IMR-90 (cell line): ENCODE measurements at regions not wholly inside any gene's neighbourhood (a gene's known extent, or its start where the extent isn't known, plus 50 kb on each side); places are given as distances from the start of the nearest gene placed in this dataset.

Experiments
- ATAC-seq: fragments of 200-7000 bp; cut with Tn5 transposase; 2 replicates; pipeline ENCODE4 v1.9.1; 2020; ENCODE audit warnings: low read depth, mild to moderate bottlenecking, moderate library complexity
- BruUV-seq: library from RNA; stranded (reverse); fragments of 400-500 nt; replicated peaks from 2 replicates; lab custom pipeline; 2021; lab: Mats Ljungman, UMichigan
- CTCF ChIA-PET: fragments of 300-600 bp; formaldehyde crosslinking; extraction: SDS; loops from one replicate; lab custom pipeline; 2021; ENCODE audit warnings: antibody characterized with exemption; lab: Yijun Ruan, JAX
- POLR2A ChIA-PET: fragments of 300-600 bp; sonication (Branson Sonifier 250); formaldehyde crosslinking; loops from one replicate; lab custom pipeline; 2022; ENCODE audit warnings: antibody characterized with exemption; ENCODE audit not compliant: unreplicated experiment; lab: Charles Lee
- DNase-seq: peaks from one replicate; pipeline ENCODE4 v3.0.0; 2013
- H2AFZ ChIP-seq: replicated peaks from 2 replicates; pipeline ENCODE3; 2013; ENCODE audit warnings: low read length, mild to moderate bottlenecking; ENCODE audit not compliant: poor library complexity
- H2AK5ac ChIP-seq: 2 replicates; pipeline ENCODE4 v1.6.1; 2013; ENCODE audit warnings: low read depth, low read length, inconsistent platforms
- H2AK9ac ChIP-seq: replicated peaks from 2 replicates; pipeline ENCODE3; 2013; ENCODE audit warnings: mild to moderate bottlenecking, low read depth, low read length, moderate library complexity; ENCODE audit not compliant: poor library complexity
- H2BK120ac ChIP-seq: 2 replicates; pipeline ENCODE4 v1.6.1; 2013; ENCODE audit warnings: low read depth, low read length, inconsistent platforms
- H2BK15ac ChIP-seq: 3 replicates; pipeline ENCODE4 v1.6.1; 2013; ENCODE audit warnings: low read depth, low read length, inconsistent platforms
- H2BK20ac ChIP-seq: 2 replicates; pipeline ENCODE4 v1.6.1; 2013; ENCODE audit warnings: low read depth, mild to moderate bottlenecking, inconsistent platforms, low read length, moderate library complexity
- H2BK5ac ChIP-seq: 2 replicates; pipeline ENCODE4 v1.6.1; 2013; ENCODE audit warnings: mild to moderate bottlenecking, low read depth, low read length, inconsistent platforms; ENCODE audit not compliant: poor library complexity, severe bottlenecking
- H3K14ac ChIP-seq: replicated peaks from 2 replicates; pipeline ENCODE4 v1.6.1; 2013; ENCODE audit warnings: low read depth, low read length, inconsistent platforms
- H3K18ac ChIP-seq: 2 replicates; pipeline ENCODE4 v1.6.1; 2013; ENCODE audit warnings: low read depth, low read length, control low read depth
- H3K23ac ChIP-seq: 2 replicates; pipeline ENCODE4 v1.6.1; 2013; ENCODE audit warnings: low read depth, low read length, inconsistent platforms
- H3K27ac ChIP-seq: 2 replicates; pipeline ENCODE4 v1.5.1; 2013; ENCODE audit warnings: mild to moderate bottlenecking, control low read depth, low read length; ENCODE audit not compliant: insufficient read depth
- H3K27me3 ChIP-seq: 2 replicates; pipeline ENCODE4 v1.6.1; 2013; ENCODE audit warnings: low read length; ENCODE audit not compliant: control insufficient read depth, insufficient read depth
- H3K36me3 ChIP-seq: 2 replicates; pipeline ENCODE4 v1.6.1; 2013; ENCODE audit warnings: low read length, mixed read lengths; ENCODE audit not compliant: control insufficient read depth, insufficient read depth
- H3K4ac ChIP-seq: 2 replicates; pipeline ENCODE4 v1.6.1; 2013; ENCODE audit warnings: low read depth, low read length, inconsistent platforms
- H3K4me1 ChIP-seq: 2 replicates; pipeline ENCODE4 v1.6.1; 2013; ENCODE audit warnings: low read length, mixed read lengths; ENCODE audit not compliant: control insufficient read depth, insufficient read depth
- H3K4me2 ChIP-seq: 2 replicates; pipeline ENCODE4 v1.6.1; 2013; ENCODE audit warnings: low read depth, mild to moderate bottlenecking, control low read depth, low read length, moderate library complexity
- H3K4me3 ChIP-seq: 2 replicates; pipeline ENCODE4 v1.5.1; 2013; ENCODE audit warnings: low read depth, mild to moderate bottlenecking, control low read depth, low read length, moderate library complexity; ENCODE audit not compliant: insufficient read depth
- H3K56ac ChIP-seq: 2 replicates; pipeline ENCODE4 v1.6.1; 2013; ENCODE audit warnings: low read length, inconsistent platforms; ENCODE audit not compliant: insufficient read depth; ENCODE audit errors: extremely low read depth
- H3K79me1 ChIP-seq, 2 experiments: 2 replicates each; pipeline ENCODE4 v1.6.1; 2013; ENCODE audit warnings: low read length in 2 of 2, inconsistent platforms in 1 of 2, low read depth in 1 of 2
- H3K9ac ChIP-seq: 2 replicates; pipeline ENCODE4 v1.6.1; 2013; ENCODE audit warnings: low read depth, low read length, control low read depth
- H3K9me1 ChIP-seq: 2 replicates; pipeline ENCODE4 v1.6.1; 2013; ENCODE audit warnings: low read length, inconsistent platforms; ENCODE audit not compliant: insufficient read depth
- H3K9me3 ChIP-seq: 2 replicates; pipeline ENCODE4 v1.6.1; 2013; ENCODE audit warnings: low read length; ENCODE audit not compliant: control insufficient read depth, insufficient read depth
- H4K20me1 ChIP-seq: 2 replicates; pipeline ENCODE4 v1.6.1; 2013; ENCODE audit warnings: low read length, inconsistent platforms; ENCODE audit not compliant: insufficient read depth
- H4K5ac ChIP-seq: 2 replicates; pipeline ENCODE4 v1.6.1; 2013; ENCODE audit warnings: mild to moderate bottlenecking, low read depth, low read length, control low read depth
- H4K8ac ChIP-seq, 2 experiments: 2 replicates each; pipeline ENCODE4 v1.6.1; 2013; ENCODE audit warnings: low read depth in 2 of 2, low read length in 2 of 2, control low read depth in 1 of 2, inconsistent platforms in 1 of 2
- H4K91ac ChIP-seq: 2 replicates; pipeline ENCODE4 v1.6.1; 2013; ENCODE audit warnings: low read depth, low read length, inconsistent platforms; ENCODE audit not compliant: insufficient read depth
- BHLHE40 ChIP-seq: fragments of 150-350 bp; IDR thresholded peaks from 2 replicates; pipeline ENCODE4 v1.6.1; 2016; ENCODE audit warnings: mild to moderate bottlenecking, low read depth, low read length
- CEBPB ChIP-seq: IDR thresholded peaks from 2 replicates; pipeline ENCODE4 v1.6.1; 2012; ENCODE audit warnings: low read depth, low read length, improper control_type of control experiment
- CHD1 ChIP-seq: IDR thresholded peaks from 2 replicates; pipeline ENCODE4 v1.6.1; 2012; ENCODE audit warnings: low read depth, low read length, improper control_type of control experiment
- FOS ChIP-seq: fragments of 150-350 bp; IDR thresholded peaks from 2 replicates; pipeline ENCODE4 v1.6.1; 2016; ENCODE audit warnings: low read depth, low read length
- MAFK ChIP-seq: IDR thresholded peaks from 2 replicates; pipeline ENCODE4 v1.6.1; 2012; ENCODE audit warnings: low read depth, low read length, improper control_type of control experiment
- MAZ ChIP-seq: IDR thresholded peaks from 2 replicates; pipeline ENCODE4 v1.6.1; 2012; ENCODE audit warnings: low read depth, mild to moderate bottlenecking, low read length, improper control_type of control experiment, moderate library complexity, borderline replicate concordance
- MXI1 ChIP-seq: IDR thresholded peaks from 2 replicates; pipeline ENCODE4 v1.6.1; 2012; ENCODE audit warnings: low read depth, mild to moderate bottlenecking, low read length, moderate library complexity, borderline replicate concordance
- NFE2L2 ChIP-seq: fragments of 150-350 bp; IDR thresholded peaks from 2 replicates; pipeline ENCODE4 v1.6.1; 2016; ENCODE audit warnings: low read depth, mild to moderate bottlenecking, low read length
- POLR2A ChIP-seq: IDR thresholded peaks from 2 replicates; pipeline ENCODE4 v1.6.1; 2012; ENCODE audit warnings: mild to moderate bottlenecking, low read depth, low read length
- RAD21 ChIP-seq: IDR thresholded peaks from 2 replicates; pipeline ENCODE4 v1.6.1; 2012; ENCODE audit warnings: low read length, improper control_type of control experiment
- RCOR1 ChIP-seq: IDR thresholded peaks from 2 replicates; pipeline ENCODE4 v1.6.1; 2012; ENCODE audit warnings: mild to moderate bottlenecking, low read length, improper control_type of control experiment; ENCODE audit not compliant: insufficient replicate concordance
- RFX5 ChIP-seq: IDR thresholded peaks from 2 replicates; pipeline ENCODE4 v1.8.0; 2012; ENCODE audit warnings: low read depth, mild to moderate bottlenecking, low read length, moderate library complexity
- SMC3 ChIP-seq: fragments of 150-350 bp; IDR thresholded peaks from 2 replicates; pipeline ENCODE4 v1.6.1; 2016; ENCODE audit warnings: low read depth, mild to moderate bottlenecking, antibody characterized with exemption, low read length, moderate library complexity
- WGBS, 2 experiments: methylation state at CpG; one replicate each; pipeline versions ENCODE4 v1.1.5 to v1.1.7; 2013; ENCODE audit warnings: missing lambda C conversion rate in 2 of 2; ENCODE audit not compliant: insufficient read length in 1 of 2; ENCODE audit errors: extremely low coverage in 2 of 2; 5-methylcytosine and 5-hydroxymethylcytosine counted together
- dilution Hi-C: fragments of 300-500 bp; cut with HindIII; formaldehyde crosslinking; loops from one replicate; pipeline ENCODE4 v1.14.3; 2018; ENCODE audit warnings: low sequenced_read_pairs; ENCODE audit not compliant: unreplicated experiment
- in situ Hi-C: fragments of 300-500 bp; cut with MboI; formaldehyde crosslinking; loops from 3 replicates; pipeline ENCODE4 v1.14.3; 2019; ENCODE audit warnings: low sequenced_read_pairs, inconsistent platforms, mixed read lengths
- intact Hi-C: fragments of 100-400 bp; cut with micrococcal nuclease; formaldehyde crosslinking; loops from 2 replicates; pipeline ENCODE4 v1.10.0; 2022
- TF ChIP-seq, protein P1 (sequence below): conservative IDR thresholded peaks from 2 replicates; pipeline ENCODE4 v1.5.1; 2012; ENCODE audit warnings: mild to moderate bottlenecking, low read depth, low read length, improper control_type of control experiment
- TF ChIP-seq, protein P2 (sequence below): fragments of 150-350 bp; IDR thresholded peaks from 2 replicates; pipeline ENCODE4 v1.6.1; 2016; ENCODE audit warnings: low read depth, mild to moderate bottlenecking, low read length, moderate library complexity, borderline replicate concordance
- TF ChIP-seq, protein P3 (sequence below): fragments of 150-350 bp; IDR thresholded peaks from 2 replicates; pipeline ENCODE4 v1.6.1; 2017; ENCODE audit warnings: mild to moderate bottlenecking, antibody characterized with exemption, low read length, low read depth

DNA sequence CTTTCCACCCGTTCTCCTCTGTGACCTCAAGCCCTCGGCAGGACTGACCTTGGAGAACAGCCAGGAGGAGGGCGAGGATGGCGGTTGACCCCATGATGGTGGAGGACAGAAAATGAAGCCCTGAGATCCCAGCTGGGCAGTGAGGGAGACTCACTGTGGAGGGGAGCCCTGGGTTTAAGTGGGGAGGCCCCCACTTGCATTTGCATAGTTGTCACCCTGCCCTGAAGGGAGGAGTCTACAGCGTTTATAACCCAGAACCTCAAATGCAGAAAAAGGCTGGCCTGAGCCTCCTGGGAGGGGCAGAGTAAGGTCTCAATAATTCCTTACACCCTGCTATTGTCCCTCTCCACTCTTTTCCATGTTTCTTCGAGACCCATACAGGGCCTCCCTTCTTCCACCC is 1052.7 kb downstream of the TMEM121 start:
- Histone ChIP-seq H4K5ac (no peak overlapping the region), H3K23ac (no peak overlapping the region), H2AFZ (no peak overlapping the region), H3K14ac (no peak overlapping the region), H3K4me3 (no peak overlapping the region), H3K9me1 (no peaks in the 10 kb centered on the region), H3K79me1 (no peaks in the 10 kb centered on the region), H2AK9ac (no peak overlapping the region), H3K56ac (no peak overlapping the region), H4K20me1 (no peaks in the 10 kb centered on the region), H3K27ac (no peak overlapping the region), H4K8ac (no peak overlapping the region), H3K4me2 (no peak overlapping the region), H2BK120ac (no peak overlapping the region), H2BK15ac (no peak overlapping the region), H3K36me3 (no peaks in the 10 kb centered on the region), H3K27me3 (no peaks in the 10 kb centered on the region), H2BK20ac (no peak overlapping the region), H2BK5ac (no peak overlapping the region), H3K4ac (no peak overlapping the region), H3K18ac (no peak overlapping the region), H3K9ac (no peak overlapping the region), H4K91ac (no peak overlapping the region), H3K9me3 (peaks cover 38% of the 10 kb centered on the region), H2AK5ac (no peak overlapping the region), H3K4me1 (no peaks in the 10 kb centered on the region)
- ChIA-PET POLR2A (no interaction called here), CTCF (no interaction called here)
- intact Hi-C loops = no loop called here
- DNase-seq (no peak), ATAC-seq (no peak)
- no CpG with 5 or more reads among the region's 6 CpGs for WGBS, 2 experiments
- dilution Hi-C loops = no loop called here
- TF ChIP-seq MXI1 = no peak
- TF ChIP-seq CHD1 = no peak
- TF ChIP-seq MAZ = no peak
- TF ChIP-seq FOS = no peak
- TF ChIP-seq SMC3 = no peak
- TF ChIP-seq, protein P1, sequence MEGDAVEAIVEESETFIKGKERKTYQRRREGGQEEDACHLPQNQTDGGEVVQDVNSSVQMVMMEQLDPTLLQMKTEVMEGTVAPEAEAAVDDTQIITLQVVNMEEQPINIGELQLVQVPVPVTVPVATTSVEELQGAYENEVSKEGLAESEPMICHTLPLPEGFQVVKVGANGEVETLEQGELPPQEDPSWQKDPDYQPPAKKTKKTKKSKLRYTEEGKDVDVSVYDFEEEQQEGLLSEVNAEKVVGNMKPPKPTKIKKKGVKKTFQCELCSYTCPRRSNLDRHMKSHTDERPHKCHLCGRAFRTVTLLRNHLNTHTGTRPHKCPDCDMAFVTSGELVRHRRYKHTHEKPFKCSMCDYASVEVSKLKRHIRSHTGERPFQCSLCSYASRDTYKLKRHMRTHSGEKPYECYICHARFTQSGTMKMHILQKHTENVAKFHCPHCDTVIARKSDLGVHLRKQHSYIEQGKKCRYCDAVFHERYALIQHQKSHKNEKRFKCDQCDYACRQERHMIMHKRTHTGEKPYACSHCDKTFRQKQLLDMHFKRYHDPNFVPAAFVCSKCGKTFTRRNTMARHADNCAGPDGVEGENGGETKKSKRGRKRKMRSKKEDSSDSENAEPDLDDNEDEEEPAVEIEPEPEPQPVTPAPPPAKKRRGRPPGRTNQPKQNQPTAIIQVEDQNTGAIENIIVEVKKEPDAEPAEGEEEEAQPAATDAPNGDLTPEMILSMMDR = no peak
- TF ChIP-seq, protein P2, sequence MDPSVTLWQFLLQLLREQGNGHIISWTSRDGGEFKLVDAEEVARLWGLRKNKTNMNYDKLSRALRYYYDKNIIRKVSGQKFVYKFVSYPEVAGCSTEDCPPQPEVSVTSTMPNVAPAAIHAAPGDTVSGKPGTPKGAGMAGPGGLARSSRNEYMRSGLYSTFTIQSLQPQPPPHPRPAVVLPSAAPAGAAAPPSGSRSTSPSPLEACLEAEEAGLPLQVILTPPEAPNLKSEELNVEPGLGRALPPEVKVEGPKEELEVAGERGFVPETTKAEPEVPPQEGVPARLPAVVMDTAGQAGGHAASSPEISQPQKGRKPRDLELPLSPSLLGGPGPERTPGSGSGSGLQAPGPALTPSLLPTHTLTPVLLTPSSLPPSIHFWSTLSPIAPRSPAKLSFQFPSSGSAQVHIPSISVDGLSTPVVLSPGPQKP = no peak
- no peak for TF ChIP-seq CEBPB
- TF ChIP-seq, protein P3, sequence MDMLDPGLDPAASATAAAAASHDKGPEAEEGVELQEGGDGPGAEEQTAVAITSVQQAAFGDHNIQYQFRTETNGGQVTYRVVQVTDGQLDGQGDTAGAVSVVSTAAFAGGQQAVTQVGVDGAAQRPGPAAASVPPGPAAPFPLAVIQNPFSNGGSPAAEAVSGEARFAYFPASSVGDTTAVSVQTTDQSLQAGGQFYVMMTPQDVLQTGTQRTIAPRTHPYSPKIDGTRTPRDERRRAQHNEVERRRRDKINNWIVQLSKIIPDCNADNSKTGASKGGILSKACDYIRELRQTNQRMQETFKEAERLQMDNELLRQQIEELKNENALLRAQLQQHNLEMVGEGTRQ = no peak
- TF ChIP-seq MAFK = no peak
- TF ChIP-seq POLR2A = no peak
- no peak for TF ChIP-seq NFE2L2
- no peak for TF ChIP-seq RCOR1
- TF ChIP-seq RFX5 = no peak
- no peak for TF ChIP-seq BHLHE40
- no peak for TF ChIP-seq RAD21
- in situ Hi-C loops = no loop called here
- no TSS peak for BruUV-seq
